ENCODE measurements at regions not wholly inside any gene's neighbourhood (a gene's known extent, or its start where the extent isn't known, plus 50 kb on each side); places are given as distances from the start of the nearest gene placed in this dataset.

- Histone ChIP-seq H3K9ac (ENCODE audit: low read depth, low read length, poor library complexity) (no peak overlapping the region), H3K27ac (replicated peaks; ENCODE audit: low read length) (no peak overlapping the region), H3K23ac (ENCODE audit: low read depth, low read length, poor library complexity) (no peak overlapping the region), H2AFZ (ENCODE audit: low read length) (no peak overlapping the region), H2AK5ac (ENCODE audit: low read depth, low read length) (no peak overlapping the region), H4K91ac (ENCODE audit: low read depth, low read length, poor library complexity) (no peak overlapping the region), H2BK5ac (ENCODE audit: low read length) (no peak overlapping the region), H3K4ac (ENCODE audit: low read length) (no peak overlapping the region), H2BK120ac (ENCODE audit: low read depth, low read length) (no peak overlapping the region), H3K36me3 (replicated peaks in 1 of 2; ENCODE audit: control insufficient read depth in 2 of 2, insufficient read depth in 2 of 2, low read length in 2 of 2) (no peaks in the 10 kb centered on the region), H3K14ac (ENCODE audit: low read length) (no peak overlapping the region), H3K4me3 (ENCODE audit: low read length in 2 of 2) (no peak overlapping the region), H3K9me3 (replicated peaks in 1 of 2; ENCODE audit: control insufficient read depth in 2 of 2, insufficient read depth in 1 of 2, low read depth in 1 of 2, low read length in 2 of 2) (no peaks in the 10 kb centered on the region), H3K79me1 (ENCODE audit: low read depth, low read length) (no peaks in the 10 kb centered on the region), H4K8ac (ENCODE audit: low read depth, low read length) (no peak overlapping the region), H2BK12ac (ENCODE audit: low read length) (no peak overlapping the region), H2BK15ac (ENCODE audit: low read length) (no peak overlapping the region), H3K27me3 (ENCODE audit: control insufficient read depth in 3 of 3, insufficient read depth in 3 of 3, low read depth in 1 of 3, low read length in 3 of 3) (no peaks in the 10 kb centered on the region), H3K4me2 (ENCODE audit: insufficient read depth, low read length, poor library complexity, severe bottlenecking) (no peak overlapping the region), H3K4me1 (ENCODE audit: control insufficient read depth in 2 of 2, insufficient read depth in 1 of 2, low read depth in 1 of 2, low read length in 2 of 2) (peaks cover 0 to 6% of the 10 kb centered on the region in 2 donors), H3K18ac (ENCODE audit: low read length) (no peak overlapping the region)
- no peak for DNase-seq (ENCODE audit: low spot score)
- WGBS, 2 donors (ENCODE audit: extremely low coverage in 2 of 2, insufficient read length in 2 of 2, insufficient replicate concordance in 1 of 2), result no CpG with 5 or more reads among the region's 2 CpGs
Observed at GRCh38 chr20:60583741-60584140, 625.5 kb downstream of the CDH26 start.

DNA sequence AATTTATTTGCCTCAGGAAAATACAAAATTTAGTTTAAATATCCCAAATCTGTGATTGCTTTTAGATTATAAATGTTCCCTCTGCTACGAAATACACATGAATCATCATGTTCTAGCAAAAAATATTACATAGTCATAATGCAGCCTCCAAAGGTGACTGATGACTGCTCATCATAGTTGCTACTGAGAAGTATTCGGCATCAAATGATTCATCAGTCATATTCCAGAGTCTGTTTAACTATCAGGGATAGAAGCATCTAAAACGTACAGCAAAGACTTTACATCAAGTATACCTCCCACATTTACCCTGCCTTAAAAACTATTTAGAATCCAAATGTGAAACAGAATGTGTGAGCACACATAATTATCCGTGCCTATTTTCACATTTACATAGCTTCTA is 626.0 kb downstream of the CDH26 start:
- Histone ChIP-seq H3K4ac (ENCODE audit: low read length) (no peak overlapping the region), H3K27me3 (ENCODE audit: control insufficient read depth in 3 of 3, insufficient read depth in 3 of 3, low read depth in 1 of 3, low read length in 3 of 3) (no peaks in the 10 kb centered on the region), H2BK5ac (ENCODE audit: low read length) (no peak overlapping the region), H3K9ac (ENCODE audit: low read depth, low read length, poor library complexity) (no peak overlapping the region), H3K9me3 (replicated peaks in 1 of 2; ENCODE audit: control insufficient read depth in 2 of 2, insufficient read depth in 1 of 2, low read depth in 1 of 2, low read length in 2 of 2) (no peaks in the 10 kb centered on the region), H4K91ac (ENCODE audit: low read depth, low read length, poor library complexity) (no peak overlapping the region), H3K36me3 (replicated peaks in 1 of 2; ENCODE audit: control insufficient read depth in 2 of 2, insufficient read depth in 2 of 2, low read length in 2 of 2) (no peaks in the 10 kb centered on the region), H3K4me2 (ENCODE audit: insufficient read depth, low read length, poor library complexity, severe bottlenecking) (no peak overlapping the region), H2AK5ac (ENCODE audit: low read depth, low read length) (no peak overlapping the region), H3K79me1 (ENCODE audit: low read depth, low read length) (no peaks in the 10 kb centered on the region), H3K4me1 (ENCODE audit: control insufficient read depth in 2 of 2, insufficient read depth in 1 of 2, low read depth in 1 of 2, low read length in 2 of 2) (peaks cover 0 to 6% of the 10 kb centered on the region in 2 donors), H4K8ac (ENCODE audit: low read depth, low read length) (no peak overlapping the region), H2BK12ac (ENCODE audit: low read length) (no peak overlapping the region), H2BK120ac (ENCODE audit: low read depth, low read length) (no peak overlapping the region), H3K23ac (ENCODE audit: low read depth, low read length, poor library complexity) (no peak overlapping the region), H3K18ac (ENCODE audit: low read length) (no peak overlapping the region), H2AFZ (ENCODE audit: low read length) (no peak overlapping the region), H2BK15ac (ENCODE audit: low read length) (no peak overlapping the region), H3K4me3 (ENCODE audit: low read length in 2 of 2) (no peak overlapping the region), H3K27ac (replicated peaks; ENCODE audit: low read length) (no peak overlapping the region), H3K14ac (ENCODE audit: low read length) (no peak overlapping the region)
- WGBS, 2 donors (ENCODE audit: extremely low coverage in 2 of 2, insufficient read length in 2 of 2, insufficient replicate concordance in 1 of 2), result no CpG with 5 or more reads among the region's 4 CpGs
- DNase-seq (ENCODE audit: low spot score), result no peak

DNA sequence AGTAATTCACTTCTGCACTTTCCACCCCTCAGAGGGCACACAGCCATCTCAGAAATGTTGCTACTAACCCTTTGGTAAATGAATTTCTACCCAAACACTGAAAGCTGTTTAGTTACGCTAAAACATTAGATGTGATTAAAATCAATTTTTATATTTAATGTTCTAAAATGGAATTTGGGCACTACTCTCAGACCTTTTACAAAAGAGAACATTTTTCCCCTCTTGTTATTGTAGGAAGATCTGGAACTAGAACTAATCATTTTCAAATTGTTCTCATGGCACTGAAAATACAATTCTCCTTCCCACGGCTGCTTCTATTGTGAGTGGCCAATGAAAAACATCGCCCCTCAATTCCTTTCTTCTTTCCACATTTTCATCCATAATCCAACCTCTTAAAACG is 627.4 kb downstream of the CDH26 start:
- no peak overlapping the region for H3K9ac ChIP-seq (ENCODE audit: low read depth, low read length, poor library complexity)
- H2AK5ac ChIP-seq (ENCODE audit: low read depth, low read length), result no peak overlapping the region
- no peaks in the 10 kb centered on the region for H3K36me3 ChIP-seq (replicated peaks in 1 of 2; ENCODE audit: control insufficient read depth in 2 of 2, insufficient read depth in 2 of 2, low read length in 2 of 2)
- H3K23ac ChIP-seq (ENCODE audit: low read depth, low read length, poor library complexity), result no peak overlapping the region
- no peak overlapping the region for H2BK5ac ChIP-seq (ENCODE audit: low read length)
- no peak overlapping the region for H3K4me3 ChIP-seq (ENCODE audit: low read length in 2 of 2)
- H3K18ac ChIP-seq (ENCODE audit: low read length), result no peak overlapping the region
- no peak overlapping the region for H4K8ac ChIP-seq (ENCODE audit: low read depth, low read length)
- no peaks in the 10 kb centered on the region for H3K27me3 ChIP-seq (ENCODE audit: control insufficient read depth in 3 of 3, insufficient read depth in 3 of 3, low read depth in 1 of 3, low read length in 3 of 3)
- H3K9me3 ChIP-seq (replicated peaks in 1 of 2; ENCODE audit: control insufficient read depth in 2 of 2, insufficient read depth in 1 of 2, low read depth in 1 of 2, low read length in 2 of 2), result no peaks in the 10 kb centered on the region
- no peak overlapping the region for H2BK120ac ChIP-seq (ENCODE audit: low read depth, low read length)
- no peak overlapping the region for H3K4ac ChIP-seq (ENCODE audit: low read length)
- H3K14ac ChIP-seq (ENCODE audit: low read length), result no peak overlapping the region
- H2AFZ ChIP-seq (ENCODE audit: low read length), result no peak overlapping the region
- H2BK12ac ChIP-seq (ENCODE audit: low read length), result no peak overlapping the region
- peaks cover 0 to 6% of the 10 kb centered on the region in 2 donors for H3K4me1 ChIP-seq (ENCODE audit: control insufficient read depth in 2 of 2, insufficient read depth in 1 of 2, low read depth in 1 of 2, low read length in 2 of 2)
- H3K4me2 ChIP-seq (ENCODE audit: insufficient read depth, low read length, poor library complexity, severe bottlenecking), result no peak overlapping the region
- no peak for DNase-seq (ENCODE audit: low spot score)
- no peak overlapping the region for H2BK15ac ChIP-seq (ENCODE audit: low read length)
- no peak overlapping the region for H3K27ac ChIP-seq (replicated peaks; ENCODE audit: low read length)
- no peak overlapping the region for H4K91ac ChIP-seq (ENCODE audit: low read depth, low read length, poor library complexity)
- WGBS, 2 donors (ENCODE audit: extremely low coverage in 2 of 2, insufficient read length in 2 of 2, insufficient replicate concordance in 1 of 2), result 100% methylated on average over 1 of the region's 4 CpGs; no CpG with 5 or more reads in 1 of the 2 donors
- H3K79me1 ChIP-seq (ENCODE audit: low read depth, low read length), result no peaks in the 10 kb centered on the region

DNA sequence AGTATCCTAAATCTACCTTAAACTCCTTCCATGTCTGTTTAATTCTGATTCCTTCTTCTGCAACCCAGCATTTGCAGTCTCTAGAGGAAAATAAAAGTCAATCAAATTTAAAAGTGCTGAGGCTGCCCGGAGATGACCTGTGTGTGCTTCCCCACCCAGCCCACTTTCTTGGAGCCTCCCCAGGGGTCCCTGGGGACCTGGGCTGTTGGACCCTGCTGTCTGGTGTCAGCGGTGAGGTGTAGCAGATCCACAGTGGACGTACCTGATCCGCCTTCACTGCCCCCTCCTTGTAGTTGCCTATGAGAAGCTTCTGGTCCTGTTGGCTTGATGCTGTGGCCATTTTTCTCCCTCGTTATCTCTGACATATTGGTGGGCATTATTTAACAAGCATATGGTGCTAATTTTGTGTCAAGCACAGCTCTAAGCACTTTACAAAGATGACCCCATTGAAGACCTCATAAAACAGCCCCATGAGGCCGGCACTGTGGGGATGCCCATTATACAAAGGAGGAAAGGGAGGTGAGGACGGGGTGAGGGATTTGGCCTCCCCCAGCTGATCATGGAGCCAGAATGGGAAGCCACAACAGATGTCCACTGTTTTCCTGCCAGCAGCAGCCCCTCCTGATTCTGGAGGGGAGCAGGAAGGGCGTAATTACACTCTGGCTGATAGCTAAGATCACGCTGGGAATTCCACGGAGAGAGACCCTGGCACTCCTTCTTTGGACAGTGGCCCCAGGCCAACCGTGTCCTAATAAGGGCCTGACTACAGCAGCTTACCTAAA is 628.2 kb downstream of the CDH26 start:
- H2BK12ac ChIP-seq (ENCODE audit: low read length), result no peak overlapping the region
- no peak overlapping the region for H3K4ac ChIP-seq (ENCODE audit: low read length)
- H4K91ac ChIP-seq (ENCODE audit: low read depth, low read length, poor library complexity), result no peak overlapping the region
- H3K9ac ChIP-seq (ENCODE audit: low read depth, low read length, poor library complexity), result no peak overlapping the region
- H3K36me3 ChIP-seq (replicated peaks in 1 of 2; ENCODE audit: control insufficient read depth in 2 of 2, insufficient read depth in 2 of 2, low read length in 2 of 2), result no peaks in the 10 kb centered on the region
- H3K27ac ChIP-seq (replicated peaks; ENCODE audit: low read length), result peak overlapping the region; percentile 2
- no peak overlapping the region for H3K4me3 ChIP-seq (ENCODE audit: low read length in 2 of 2)
- no peak overlapping the region for H2AFZ ChIP-seq (ENCODE audit: low read length)
- H3K79me1 ChIP-seq (ENCODE audit: low read depth, low read length), result no peaks in the 10 kb centered on the region
- H2BK120ac ChIP-seq (ENCODE audit: low read depth, low read length), result no peak overlapping the region
- H2BK5ac ChIP-seq (ENCODE audit: low read length), result no peak overlapping the region
- no peak overlapping the region for H3K14ac ChIP-seq (ENCODE audit: low read length)
- H3K4me2 ChIP-seq (ENCODE audit: insufficient read depth, low read length, poor library complexity, severe bottlenecking), result no peak overlapping the region
- no peak overlapping the region for H2AK5ac ChIP-seq (ENCODE audit: low read depth, low read length)
- DNase-seq (ENCODE audit: low spot score), result no peak
- no peaks in the 10 kb centered on the region for H3K27me3 ChIP-seq (ENCODE audit: control insufficient read depth in 3 of 3, insufficient read depth in 3 of 3, low read depth in 1 of 3, low read length in 3 of 3)
- no peak overlapping the region for H3K23ac ChIP-seq (ENCODE audit: low read depth, low read length, poor library complexity)
- WGBS, 2 donors (ENCODE audit: extremely low coverage in 2 of 2, insufficient read length in 2 of 2, insufficient replicate concordance in 1 of 2), result no CpG with 5 or more reads among the region's 11 CpGs
- H2BK15ac ChIP-seq (ENCODE audit: low read length), result no peak overlapping the region
- H4K8ac ChIP-seq (ENCODE audit: low read depth, low read length), result no peak overlapping the region
- H3K4me1 ChIP-seq (ENCODE audit: control insufficient read depth in 2 of 2, insufficient read depth in 1 of 2, low read depth in 1 of 2, low read length in 2 of 2), result peaks cover 0 to 6% of the 10 kb centered on the region in 2 donors
- peak overlapping the region; percentile 82 for H3K18ac ChIP-seq (ENCODE audit: low read length)
- H3K9me3 ChIP-seq (replicated peaks in 1 of 2; ENCODE audit: control insufficient read depth in 2 of 2, insufficient read depth in 1 of 2, low read depth in 1 of 2, low read length in 2 of 2), result no peaks in the 10 kb centered on the region

Data from neuronal stem cell (in vitro differentiated cells).